H1 (cell line): ENCODE measurements at regions not wholly inside any gene's neighbourhood (a gene's known extent, or its start where the extent isn't known, plus 50 kb on each side); places are given as distances from the start of the nearest gene placed in this dataset.

Experiments
- CHD2 ChIP-seq: IDR thresholded peaks from 2 replicates; pipeline ENCODE4 v1.6.1; 2012; ENCODE audit warnings: low read length, improper control_type of control experiment
- CREB1 ChIP-seq: IDR thresholded peaks from 2 replicates; pipeline ENCODE4 v1.6.1; 2012; ENCODE audit warnings: inconsistent platforms
- EP300 ChIP-seq, 2 experiments: IDR thresholded peaks; 1 replicate in 1 of 2; 2 replicates in 1 of 2; pipeline ENCODE4 v1.6.1; 2011 to 2012; ENCODE audit warnings: low read depth in 2 of 2, low read length in 2 of 2, mild to moderate bottlenecking in 2 of 2, borderline replicate concordance in 1 of 2, inconsistent platforms in 1 of 2, moderate library complexity in 1 of 2
- EZH2 ChIP-seq: fragments of 200-600 bp; sonication (generic); IDR thresholded peaks from 2 replicates; pipeline ENCODE4 v1.7.1; 2012; ENCODE audit warnings: low read depth, mild to moderate bottlenecking, moderate library complexity, low read length, inconsistent platforms; ENCODE audit not compliant: severe bottlenecking
- FOSL1 ChIP-seq: IDR thresholded peaks from 2 replicates; pipeline ENCODE4 v1.6.1; 2011; ENCODE audit warnings: mild to moderate bottlenecking, low read depth, low read length, moderate library complexity; ENCODE audit not compliant: insufficient read depth
- POLR2A ChIP-seq, 2 experiments: IDR thresholded peaks; 1 replicate in 1 of 2; 2 replicates in 1 of 2; pipeline ENCODE4 v1.6.1; 2011; ENCODE audit warnings: low read depth in 2 of 2, low read length in 2 of 2, mild to moderate bottlenecking in 2 of 2; ENCODE audit errors: control extremely low read depth in 1 of 2
- POU5F1 ChIP-seq: IDR thresholded peaks from 2 replicates; pipeline ENCODE4 v1.6.1; 2011; ENCODE audit warnings: low read depth, mild to moderate bottlenecking, low read length, moderate library complexity
- SIX5 ChIP-seq: IDR thresholded peaks from 2 replicates; pipeline ENCODE4 v1.6.1; 2011; ENCODE audit warnings: mild to moderate bottlenecking, low read depth, low read length
- SP2 ChIP-seq: IDR thresholded peaks from 2 replicates; pipeline ENCODE4 v1.6.1; 2012; ENCODE audit warnings: mild to moderate bottlenecking, low read length, inconsistent platforms
- SRF ChIP-seq: IDR thresholded peaks from 2 replicates; pipeline ENCODE4 v1.6.1; 2011; ENCODE audit warnings: mild to moderate bottlenecking, low read depth, low read length, moderate library complexity
- USF2 ChIP-seq: IDR thresholded peaks from 2 replicates; pipeline ENCODE4 v1.6.1; 2011; ENCODE audit warnings: low read length, improper control_type of control experiment
- TF ChIP-seq, protein P1 (sequence below), 3 experiments: IDR thresholded peaks; 1 replicate in 2 of 3; 2 replicates in 1 of 3; pipeline versions ENCODE4 v1.5.1 to v1.6.1; 2011; ENCODE audit warnings: low read length in 3 of 3, mild to moderate bottlenecking in 3 of 3, inconsistent platforms in 2 of 3, low read depth in 1 of 3, moderate library complexity in 1 of 3; ENCODE audit not compliant: insufficient read depth in 1 of 3; ENCODE audit errors: control extremely low read depth in 1 of 3
- TF ChIP-seq, protein P2 (sequence below): IDR thresholded peaks from 2 replicates; pipeline ENCODE4 v1.6.1; 2012; ENCODE audit warnings: low read length, inconsistent platforms

DNA sequence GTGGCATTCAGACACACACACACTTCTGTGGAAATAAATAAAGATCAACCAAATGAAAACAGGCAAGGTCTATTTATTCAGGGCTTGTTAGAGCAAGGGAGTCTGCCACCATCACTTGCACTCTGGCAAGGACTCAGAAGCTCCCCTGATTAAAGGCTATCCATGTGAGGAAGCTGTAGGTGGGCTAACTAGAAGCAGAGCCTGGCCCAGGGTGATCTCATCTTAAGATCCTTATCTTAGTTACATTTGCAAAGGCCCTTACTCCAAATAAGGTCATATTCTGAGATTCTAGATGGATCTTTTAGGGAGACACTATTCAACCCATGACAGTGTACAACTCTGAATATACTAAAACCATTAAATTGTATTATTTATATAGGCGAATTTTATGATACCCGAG is 190.0 kb upstream of the SRD5A2 start:
- no peak for TF ChIP-seq CREB1
- no peak for TF ChIP-seq SRF
- TF ChIP-seq POLR2A (IDR thresholded peaks at IDR 0.05; ENCODE audit: control extremely low read depth in 1 of 2, low read depth in 2 of 2, low read length in 2 of 2): no peak
- no peak for TF ChIP-seq EP300 (IDR thresholded peaks at IDR 0.05; ENCODE audit: borderline replicate concordance in 1 of 2, low read depth in 2 of 2, low read length in 2 of 2)
- TF ChIP-seq, protein P1, sequence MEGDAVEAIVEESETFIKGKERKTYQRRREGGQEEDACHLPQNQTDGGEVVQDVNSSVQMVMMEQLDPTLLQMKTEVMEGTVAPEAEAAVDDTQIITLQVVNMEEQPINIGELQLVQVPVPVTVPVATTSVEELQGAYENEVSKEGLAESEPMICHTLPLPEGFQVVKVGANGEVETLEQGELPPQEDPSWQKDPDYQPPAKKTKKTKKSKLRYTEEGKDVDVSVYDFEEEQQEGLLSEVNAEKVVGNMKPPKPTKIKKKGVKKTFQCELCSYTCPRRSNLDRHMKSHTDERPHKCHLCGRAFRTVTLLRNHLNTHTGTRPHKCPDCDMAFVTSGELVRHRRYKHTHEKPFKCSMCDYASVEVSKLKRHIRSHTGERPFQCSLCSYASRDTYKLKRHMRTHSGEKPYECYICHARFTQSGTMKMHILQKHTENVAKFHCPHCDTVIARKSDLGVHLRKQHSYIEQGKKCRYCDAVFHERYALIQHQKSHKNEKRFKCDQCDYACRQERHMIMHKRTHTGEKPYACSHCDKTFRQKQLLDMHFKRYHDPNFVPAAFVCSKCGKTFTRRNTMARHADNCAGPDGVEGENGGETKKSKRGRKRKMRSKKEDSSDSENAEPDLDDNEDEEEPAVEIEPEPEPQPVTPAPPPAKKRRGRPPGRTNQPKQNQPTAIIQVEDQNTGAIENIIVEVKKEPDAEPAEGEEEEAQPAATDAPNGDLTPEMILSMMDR (IDR thresholded peaks at IDR 0.05; ENCODE audit: control extremely low read depth in 1 of 3, insufficient read depth in 1 of 3, low read depth in 1 of 3, low read length in 3 of 3): no peak
- TF ChIP-seq SIX5: no peak
- TF ChIP-seq, protein P2, sequence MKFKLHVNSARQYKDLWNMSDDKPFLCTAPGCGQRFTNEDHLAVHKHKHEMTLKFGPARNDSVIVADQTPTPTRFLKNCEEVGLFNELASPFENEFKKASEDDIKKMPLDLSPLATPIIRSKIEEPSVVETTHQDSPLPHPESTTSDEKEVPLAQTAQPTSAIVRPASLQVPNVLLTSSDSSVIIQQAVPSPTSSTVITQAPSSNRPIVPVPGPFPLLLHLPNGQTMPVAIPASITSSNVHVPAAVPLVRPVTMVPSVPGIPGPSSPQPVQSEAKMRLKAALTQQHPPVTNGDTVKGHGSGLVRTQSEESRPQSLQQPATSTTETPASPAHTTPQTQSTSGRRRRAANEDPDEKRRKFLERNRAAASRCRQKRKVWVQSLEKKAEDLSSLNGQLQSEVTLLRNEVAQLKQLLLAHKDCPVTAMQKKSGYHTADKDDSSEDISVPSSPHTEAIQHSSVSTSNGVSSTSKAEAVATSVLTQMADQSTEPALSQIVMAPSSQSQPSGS: no peak
- no peak for TF ChIP-seq USF2
- no peak for TF ChIP-seq EZH2
- TF ChIP-seq POU5F1: no peak
- no peak for TF ChIP-seq CHD2
- no peak for TF ChIP-seq SP2
- no peak for TF ChIP-seq FOSL1
